IMR-90 (cell line): ENCODE measurements at regions not wholly inside any gene's neighbourhood (a gene's known extent, or its start where the extent isn't known, plus 50 kb on each side); places are given as distances from the start of the nearest gene placed in this dataset.

Source experiments
- ATAC-seq: fragments of 200-7000 bp; cut with Tn5 transposase; 2 replicates; pipeline ENCODE4 v1.9.1; 2020; ENCODE audit warnings: low read depth, mild to moderate bottlenecking, moderate library complexity
- BruUV-seq: library from RNA; stranded (reverse); fragments of 400-500 nt; replicated peaks from 2 replicates; lab custom pipeline; 2021; lab: Mats Ljungman, UMichigan
- CTCF ChIA-PET: fragments of 300-600 bp; formaldehyde crosslinking; extraction: SDS; loops from one replicate; lab custom pipeline; 2021; ENCODE audit warnings: antibody characterized with exemption; lab: Yijun Ruan, JAX
- POLR2A ChIA-PET: fragments of 300-600 bp; sonication (Branson Sonifier 250); formaldehyde crosslinking; loops from one replicate; lab custom pipeline; 2022; ENCODE audit warnings: antibody characterized with exemption; ENCODE audit not compliant: unreplicated experiment; lab: Charles Lee
- DNase-seq: peaks from one replicate; pipeline ENCODE4 v3.0.0; 2013
- H2AFZ ChIP-seq: replicated peaks from 2 replicates; pipeline ENCODE3; 2013; ENCODE audit warnings: low read length, mild to moderate bottlenecking; ENCODE audit not compliant: poor library complexity
- H2AK5ac ChIP-seq: 2 replicates; pipeline ENCODE4 v1.6.1; 2013; ENCODE audit warnings: low read depth, low read length, inconsistent platforms
- H2AK9ac ChIP-seq: replicated peaks from 2 replicates; pipeline ENCODE3; 2013; ENCODE audit warnings: mild to moderate bottlenecking, low read depth, low read length, moderate library complexity; ENCODE audit not compliant: poor library complexity
- H2BK120ac ChIP-seq: 2 replicates; pipeline ENCODE4 v1.6.1; 2013; ENCODE audit warnings: low read depth, low read length, inconsistent platforms
- H2BK15ac ChIP-seq: 3 replicates; pipeline ENCODE4 v1.6.1; 2013; ENCODE audit warnings: low read depth, low read length, inconsistent platforms
- H2BK20ac ChIP-seq: 2 replicates; pipeline ENCODE4 v1.6.1; 2013; ENCODE audit warnings: low read depth, mild to moderate bottlenecking, inconsistent platforms, low read length, moderate library complexity
- H2BK5ac ChIP-seq: 2 replicates; pipeline ENCODE4 v1.6.1; 2013; ENCODE audit warnings: mild to moderate bottlenecking, low read depth, low read length, inconsistent platforms; ENCODE audit not compliant: poor library complexity, severe bottlenecking
- H3K14ac ChIP-seq: replicated peaks from 2 replicates; pipeline ENCODE4 v1.6.1; 2013; ENCODE audit warnings: low read depth, low read length, inconsistent platforms
- H3K18ac ChIP-seq: 2 replicates; pipeline ENCODE4 v1.6.1; 2013; ENCODE audit warnings: low read depth, low read length, control low read depth
- H3K23ac ChIP-seq: 2 replicates; pipeline ENCODE4 v1.6.1; 2013; ENCODE audit warnings: low read depth, low read length, inconsistent platforms
- H3K27ac ChIP-seq: 2 replicates; pipeline ENCODE4 v1.5.1; 2013; ENCODE audit warnings: mild to moderate bottlenecking, control low read depth, low read length; ENCODE audit not compliant: insufficient read depth
- H3K27me3 ChIP-seq: 2 replicates; pipeline ENCODE4 v1.6.1; 2013; ENCODE audit warnings: low read length; ENCODE audit not compliant: control insufficient read depth, insufficient read depth
- H3K36me3 ChIP-seq: 2 replicates; pipeline ENCODE4 v1.6.1; 2013; ENCODE audit warnings: low read length, mixed read lengths; ENCODE audit not compliant: control insufficient read depth, insufficient read depth
- H3K4ac ChIP-seq: 2 replicates; pipeline ENCODE4 v1.6.1; 2013; ENCODE audit warnings: low read depth, low read length, inconsistent platforms
- H3K4me1 ChIP-seq: 2 replicates; pipeline ENCODE4 v1.6.1; 2013; ENCODE audit warnings: low read length, mixed read lengths; ENCODE audit not compliant: control insufficient read depth, insufficient read depth
- H3K4me2 ChIP-seq: 2 replicates; pipeline ENCODE4 v1.6.1; 2013; ENCODE audit warnings: low read depth, mild to moderate bottlenecking, control low read depth, low read length, moderate library complexity
- H3K4me3 ChIP-seq: 2 replicates; pipeline ENCODE4 v1.5.1; 2013; ENCODE audit warnings: low read depth, mild to moderate bottlenecking, control low read depth, low read length, moderate library complexity; ENCODE audit not compliant: insufficient read depth
- H3K56ac ChIP-seq: 2 replicates; pipeline ENCODE4 v1.6.1; 2013; ENCODE audit warnings: low read length, inconsistent platforms; ENCODE audit not compliant: insufficient read depth; ENCODE audit errors: extremely low read depth
- H3K79me1 ChIP-seq, 2 experiments: 2 replicates each; pipeline ENCODE4 v1.6.1; 2013; ENCODE audit warnings: low read length in 2 of 2, inconsistent platforms in 1 of 2, low read depth in 1 of 2
- H3K9ac ChIP-seq: 2 replicates; pipeline ENCODE4 v1.6.1; 2013; ENCODE audit warnings: low read depth, low read length, control low read depth
- H3K9me1 ChIP-seq: 2 replicates; pipeline ENCODE4 v1.6.1; 2013; ENCODE audit warnings: low read length, inconsistent platforms; ENCODE audit not compliant: insufficient read depth
- H3K9me3 ChIP-seq: 2 replicates; pipeline ENCODE4 v1.6.1; 2013; ENCODE audit warnings: low read length; ENCODE audit not compliant: control insufficient read depth, insufficient read depth
- H4K20me1 ChIP-seq: 2 replicates; pipeline ENCODE4 v1.6.1; 2013; ENCODE audit warnings: low read length, inconsistent platforms; ENCODE audit not compliant: insufficient read depth
- H4K5ac ChIP-seq: 2 replicates; pipeline ENCODE4 v1.6.1; 2013; ENCODE audit warnings: mild to moderate bottlenecking, low read depth, low read length, control low read depth
- H4K8ac ChIP-seq, 2 experiments: 2 replicates each; pipeline ENCODE4 v1.6.1; 2013; ENCODE audit warnings: low read depth in 2 of 2, low read length in 2 of 2, control low read depth in 1 of 2, inconsistent platforms in 1 of 2
- H4K91ac ChIP-seq: 2 replicates; pipeline ENCODE4 v1.6.1; 2013; ENCODE audit warnings: low read depth, low read length, inconsistent platforms; ENCODE audit not compliant: insufficient read depth
- CEBPB ChIP-seq: IDR thresholded peaks from 2 replicates; pipeline ENCODE4 v1.6.1; 2012; ENCODE audit warnings: low read depth, low read length, improper control_type of control experiment
- CHD1 ChIP-seq: IDR thresholded peaks from 2 replicates; pipeline ENCODE4 v1.6.1; 2012; ENCODE audit warnings: low read depth, low read length, improper control_type of control experiment
- FOS ChIP-seq: fragments of 150-350 bp; IDR thresholded peaks from 2 replicates; pipeline ENCODE4 v1.6.1; 2016; ENCODE audit warnings: low read depth, low read length
- MAFK ChIP-seq: IDR thresholded peaks from 2 replicates; pipeline ENCODE4 v1.6.1; 2012; ENCODE audit warnings: low read depth, low read length, improper control_type of control experiment
- MAZ ChIP-seq: IDR thresholded peaks from 2 replicates; pipeline ENCODE4 v1.6.1; 2012; ENCODE audit warnings: low read depth, mild to moderate bottlenecking, low read length, improper control_type of control experiment, moderate library complexity, borderline replicate concordance
- NFE2L2 ChIP-seq: fragments of 150-350 bp; IDR thresholded peaks from 2 replicates; pipeline ENCODE4 v1.6.1; 2016; ENCODE audit warnings: low read depth, mild to moderate bottlenecking, low read length
- RAD21 ChIP-seq: IDR thresholded peaks from 2 replicates; pipeline ENCODE4 v1.6.1; 2012; ENCODE audit warnings: low read length, improper control_type of control experiment
- RCOR1 ChIP-seq: IDR thresholded peaks from 2 replicates; pipeline ENCODE4 v1.6.1; 2012; ENCODE audit warnings: mild to moderate bottlenecking, low read length, improper control_type of control experiment; ENCODE audit not compliant: insufficient replicate concordance
- RFX5 ChIP-seq: IDR thresholded peaks from 2 replicates; pipeline ENCODE4 v1.8.0; 2012; ENCODE audit warnings: low read depth, mild to moderate bottlenecking, low read length, moderate library complexity
- USF2 ChIP-seq: fragments of 150-350 bp; IDR thresholded peaks from 2 replicates; pipeline ENCODE4 v1.6.1; 2017; ENCODE audit warnings: mild to moderate bottlenecking, antibody characterized with exemption, low read length, low read depth
- WGBS, 2 experiments: methylation state at CpG; one replicate each; pipeline versions ENCODE4 v1.1.5 to v1.1.7; 2013; ENCODE audit warnings: missing lambda C conversion rate in 2 of 2; ENCODE audit not compliant: insufficient read length in 1 of 2; ENCODE audit errors: extremely low coverage in 2 of 2; 5-methylcytosine and 5-hydroxymethylcytosine counted together
- dilution Hi-C: fragments of 300-500 bp; cut with HindIII; formaldehyde crosslinking; loops from one replicate; pipeline ENCODE4 v1.14.3; 2018; ENCODE audit warnings: low sequenced_read_pairs; ENCODE audit not compliant: unreplicated experiment
- in situ Hi-C: fragments of 300-500 bp; cut with MboI; formaldehyde crosslinking; loops from 3 replicates; pipeline ENCODE4 v1.14.3; 2019; ENCODE audit warnings: low sequenced_read_pairs, inconsistent platforms, mixed read lengths
- intact Hi-C: fragments of 100-400 bp; cut with micrococcal nuclease; formaldehyde crosslinking; loops from 2 replicates; pipeline ENCODE4 v1.10.0; 2022
- TF ChIP-seq, protein P1 (sequence below): fragments of 150-350 bp; IDR thresholded peaks from 2 replicates; pipeline ENCODE4 v1.6.1; 2016; ENCODE audit warnings: low read depth, mild to moderate bottlenecking, low read length, moderate library complexity, borderline replicate concordance

DNA sequence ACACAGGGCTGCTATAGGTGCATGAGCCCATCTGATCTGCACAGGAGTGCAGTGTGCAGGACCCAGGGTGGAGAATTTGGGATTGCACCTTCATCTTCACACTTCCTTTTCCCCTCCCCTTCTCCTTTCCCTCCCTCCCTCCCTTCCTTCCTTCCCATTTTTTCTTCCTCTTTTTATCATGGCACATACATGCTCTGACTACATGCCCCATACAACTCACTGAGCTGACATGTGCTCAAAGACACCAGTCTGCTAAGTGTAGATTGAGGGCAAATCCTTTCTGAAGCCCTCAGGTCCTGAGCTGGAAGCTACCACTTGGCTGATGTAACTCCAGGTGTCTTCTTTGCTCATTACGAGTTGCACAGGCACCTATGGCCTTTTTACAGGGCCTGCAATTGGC, 365.3 kb upstream of the ZNF32 start:
- no peak overlapping the region for H3K56ac ChIP-seq
- in situ Hi-C loops = no loop called here
- no peak overlapping the region for H2BK20ac ChIP-seq
- H3K9me1 ChIP-seq = no peaks in the 10 kb centered on the region; the same call in 1 of the 2 replicates
- DNase-seq (no peak), ATAC-seq (no peak)
- no peak overlapping the region for H3K4ac ChIP-seq
- ChIA-PET POLR2A (no interaction called here), CTCF (no interaction called here)
- BruUV-seq = no TSS peak
- H3K79me1 ChIP-seq = no peaks in the 10 kb centered on the region
- H3K18ac ChIP-seq = no peak overlapping the region
- no peak overlapping the region for H2AFZ ChIP-seq
- H3K4me1 ChIP-seq = no peaks in the 10 kb centered on the region
- H3K9ac ChIP-seq = no peak overlapping the region
- peaks cover 10% of the 10 kb centered on the region for H3K27me3 ChIP-seq
- no peak overlapping the region for H2AK5ac ChIP-seq
- H4K5ac ChIP-seq = no peak overlapping the region
- H3K36me3 ChIP-seq = no peaks in the 10 kb centered on the region
- no peaks in the 10 kb centered on the region for H3K9me3 ChIP-seq
- dilution Hi-C loops = no loop called here
- no peak overlapping the region for H3K14ac ChIP-seq
- H3K23ac ChIP-seq = no peak overlapping the region
- H3K4me3 ChIP-seq = no peak overlapping the region
- no peak overlapping the region for H2AK9ac ChIP-seq
- H2BK5ac ChIP-seq = no peak overlapping the region
- H3K4me2 ChIP-seq = no peak overlapping the region
- no peak overlapping the region for H2BK15ac ChIP-seq
- 50% methylated on average over 1 of the region's 1 CpG; no CpG with 5 or more reads in 1 of the 2 experiments for WGBS, 2 experiments
- no peaks in the 10 kb centered on the region for H4K20me1 ChIP-seq
- TF ChIP-seq, protein P1, sequence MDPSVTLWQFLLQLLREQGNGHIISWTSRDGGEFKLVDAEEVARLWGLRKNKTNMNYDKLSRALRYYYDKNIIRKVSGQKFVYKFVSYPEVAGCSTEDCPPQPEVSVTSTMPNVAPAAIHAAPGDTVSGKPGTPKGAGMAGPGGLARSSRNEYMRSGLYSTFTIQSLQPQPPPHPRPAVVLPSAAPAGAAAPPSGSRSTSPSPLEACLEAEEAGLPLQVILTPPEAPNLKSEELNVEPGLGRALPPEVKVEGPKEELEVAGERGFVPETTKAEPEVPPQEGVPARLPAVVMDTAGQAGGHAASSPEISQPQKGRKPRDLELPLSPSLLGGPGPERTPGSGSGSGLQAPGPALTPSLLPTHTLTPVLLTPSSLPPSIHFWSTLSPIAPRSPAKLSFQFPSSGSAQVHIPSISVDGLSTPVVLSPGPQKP = no peak
- no peak for TF ChIP-seq CHD1
- TF ChIP-seq MAFK = no peak
- TF ChIP-seq RAD21 = no peak
- TF ChIP-seq NFE2L2 = no peak
- TF ChIP-seq FOS = no peak
- no peak for TF ChIP-seq RCOR1
- no peak for TF ChIP-seq CEBPB
- no peak for TF ChIP-seq MAZ
- no peak for TF ChIP-seq USF2
- no peak for TF ChIP-seq RFX5
- H2BK120ac ChIP-seq = no peak overlapping the region
- no peak overlapping the region for H3K27ac ChIP-seq
- no peak overlapping the region for H4K8ac ChIP-seq
- intact Hi-C loops = no loop called here
- H4K91ac ChIP-seq = no peak overlapping the region
